OCI-LY3 (cell line): ENCODE measurements at regions not wholly inside any gene's neighbourhood (a gene's known extent, or its start where the extent isn't known, plus 50 kb on each side); places are given as distances from the start of the nearest gene placed in this dataset.

Experiments used
- H2AFZ ChIP-seq: fragments of 200-600, 300-600 bp; shearing (Covaris generic); 2 replicates; pipeline ENCODE4 v1.6.0; 2014; ENCODE audit warnings: antibody characterized with exemption, low read depth, low read length
- H3K27ac ChIP-seq: fragments of 200-600, 300-600 bp; sonication (generic); 2 replicates; pipeline ENCODE4 v1.5.1; 2014; ENCODE audit warnings: mild to moderate bottlenecking, low read length, moderate library complexity, mixed read lengths
- H3K27me3 ChIP-seq: fragments of 200-600, 300-600 bp; sonication (generic); 2 replicates; pipeline ENCODE4 v1.6.1; 2014; ENCODE audit warnings: low read depth, low read length, mixed read lengths
- H3K36me3 ChIP-seq: fragments of 200-600, 300-600 bp; sonication (generic); replicated peaks from 2 replicates; pipeline ENCODE3; 2014; ENCODE audit warnings: low read depth, low read length, mixed read lengths
- H3K4me1 ChIP-seq: fragments of 300-600, 200-600 bp; sonication (generic); 2 replicates; pipeline ENCODE4 v1.6.1; 2014; ENCODE audit warnings: low read length, mixed read lengths
- H3K4me2 ChIP-seq: fragments of 200-600, 300-600 bp; sonication (generic); 2 replicates; pipeline ENCODE4 v1.6.1; 2014; ENCODE audit warnings: low read length, mixed read lengths
- H3K4me3 ChIP-seq: fragments of 300-600, 200-600 bp; sonication (generic); 2 replicates; pipeline ENCODE4 v1.5.1; 2014; ENCODE audit warnings: antibody characterized with exemption, mild to moderate bottlenecking, low read length, moderate library complexity
- H3K79me2 ChIP-seq: fragments of 300-600, 200-600 bp; shearing (Covaris generic); 2 replicates; pipeline ENCODE4 v1.6.1; 2014; ENCODE audit warnings: mild to moderate bottlenecking, low read length, mixed read lengths
- H3K9ac ChIP-seq: fragments of 300-600, 200-600 bp; shearing (Covaris generic); 2 replicates; pipeline ENCODE4 v1.6.0; 2014; ENCODE audit warnings: mild to moderate bottlenecking, low read length, moderate library complexity
- H3K9me3 ChIP-seq: fragments of 200-600, 300-600 bp; shearing (Covaris generic); 2 replicates; pipeline ENCODE4 v1.6.1; 2014; ENCODE audit warnings: low read length, mixed read lengths; ENCODE audit not compliant: insufficient read depth
- H4K20me1 ChIP-seq: fragments of 200-600, 300-600 bp; sonication (generic); 2 replicates; pipeline ENCODE4 v1.6.1; 2016; ENCODE audit warnings: low read length, mixed read lengths; ENCODE audit not compliant: insufficient read depth
- EZH2phosphoT487 ChIP-seq: fragments of 200-600 bp; shearing (Covaris generic); IDR thresholded peaks from 2 replicates; pipeline ENCODE4 v1.6.1; 2018; ENCODE audit warnings: antibody characterized with exemption, mixed run types, low read depth
- TF ChIP-seq, protein P1 (sequence below): fragments of 200-600, 300-600 bp; sonication (generic); IDR thresholded peaks from 2 replicates; pipeline ENCODE4 v1.5.1; 2014; ENCODE audit warnings: antibody characterized with exemption, low read length, low read depth

DNA sequence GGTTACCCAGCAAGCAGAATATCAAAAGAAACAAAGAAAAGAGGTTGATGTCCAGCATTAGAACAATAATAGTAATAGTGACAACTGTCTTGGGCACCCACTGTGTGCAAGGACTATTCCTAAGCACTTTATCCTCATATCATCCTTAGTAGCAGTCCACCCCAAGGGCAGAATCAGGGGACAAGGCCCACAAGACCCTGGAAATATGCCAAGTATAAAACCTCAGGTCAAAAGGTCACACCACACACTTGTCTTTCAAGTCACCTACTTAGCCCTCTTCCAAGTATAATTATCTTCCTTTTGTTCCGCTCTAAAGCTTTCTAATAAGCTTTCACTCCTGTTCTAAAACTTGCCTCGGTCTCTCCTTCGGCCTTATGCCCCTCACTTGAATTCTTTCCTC, 124.0 kb upstream of the STT3B start:
- Histone ChIP-seq H3K27ac (no peak overlapping the region), H4K20me1 (no peaks in the 10 kb centered on the region), H2AFZ (no peak overlapping the region), H3K36me3 (no peaks in the 10 kb centered on the region), H3K9me3 (no peaks in the 10 kb centered on the region), H3K27me3 (no peaks in the 10 kb centered on the region), H3K4me2 (no peak overlapping the region), H3K4me1 (no peaks in the 10 kb centered on the region), H3K79me2 (no peaks in the 10 kb centered on the region), H3K4me3 (no peak overlapping the region), H3K9ac (no peak overlapping the region)
- TF ChIP-seq, protein P1, sequence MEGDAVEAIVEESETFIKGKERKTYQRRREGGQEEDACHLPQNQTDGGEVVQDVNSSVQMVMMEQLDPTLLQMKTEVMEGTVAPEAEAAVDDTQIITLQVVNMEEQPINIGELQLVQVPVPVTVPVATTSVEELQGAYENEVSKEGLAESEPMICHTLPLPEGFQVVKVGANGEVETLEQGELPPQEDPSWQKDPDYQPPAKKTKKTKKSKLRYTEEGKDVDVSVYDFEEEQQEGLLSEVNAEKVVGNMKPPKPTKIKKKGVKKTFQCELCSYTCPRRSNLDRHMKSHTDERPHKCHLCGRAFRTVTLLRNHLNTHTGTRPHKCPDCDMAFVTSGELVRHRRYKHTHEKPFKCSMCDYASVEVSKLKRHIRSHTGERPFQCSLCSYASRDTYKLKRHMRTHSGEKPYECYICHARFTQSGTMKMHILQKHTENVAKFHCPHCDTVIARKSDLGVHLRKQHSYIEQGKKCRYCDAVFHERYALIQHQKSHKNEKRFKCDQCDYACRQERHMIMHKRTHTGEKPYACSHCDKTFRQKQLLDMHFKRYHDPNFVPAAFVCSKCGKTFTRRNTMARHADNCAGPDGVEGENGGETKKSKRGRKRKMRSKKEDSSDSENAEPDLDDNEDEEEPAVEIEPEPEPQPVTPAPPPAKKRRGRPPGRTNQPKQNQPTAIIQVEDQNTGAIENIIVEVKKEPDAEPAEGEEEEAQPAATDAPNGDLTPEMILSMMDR = no peak
- TF ChIP-seq EZH2phosphoT487 = no peak

DNA sequence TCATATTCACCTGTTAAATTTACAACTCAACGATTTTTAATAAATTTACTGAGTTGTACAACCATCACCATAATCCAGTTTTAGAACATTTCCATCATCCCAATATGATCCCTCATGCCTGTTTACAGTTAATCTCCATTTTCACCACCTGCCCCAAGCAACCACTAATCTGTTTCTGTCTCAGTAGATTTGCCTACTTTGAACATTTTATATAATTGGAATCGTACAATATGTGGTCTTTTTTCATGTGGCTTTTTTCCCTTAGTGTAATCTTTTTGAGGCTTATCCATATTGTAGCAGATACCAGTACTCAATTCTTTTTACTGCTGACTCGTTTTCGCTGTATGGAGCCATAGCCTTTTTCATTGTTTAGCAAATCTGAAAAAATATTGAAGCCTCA, 123.3 kb upstream of the STT3B start:
- Histone ChIP-seq H3K9ac (no peak overlapping the region), H3K27ac (no peak overlapping the region), H3K4me1 (no peaks in the 10 kb centered on the region), H2AFZ (no peak overlapping the region), H4K20me1 (no peaks in the 10 kb centered on the region), H3K4me2 (no peak overlapping the region), H3K4me3 (no peak overlapping the region), H3K79me2 (no peaks in the 10 kb centered on the region), H3K36me3 (no peaks in the 10 kb centered on the region), H3K9me3 (no peaks in the 10 kb centered on the region), H3K27me3 (no peaks in the 10 kb centered on the region)
- no peak for TF ChIP-seq EZH2phosphoT487
- TF ChIP-seq, protein P1 = no peak

DNA sequence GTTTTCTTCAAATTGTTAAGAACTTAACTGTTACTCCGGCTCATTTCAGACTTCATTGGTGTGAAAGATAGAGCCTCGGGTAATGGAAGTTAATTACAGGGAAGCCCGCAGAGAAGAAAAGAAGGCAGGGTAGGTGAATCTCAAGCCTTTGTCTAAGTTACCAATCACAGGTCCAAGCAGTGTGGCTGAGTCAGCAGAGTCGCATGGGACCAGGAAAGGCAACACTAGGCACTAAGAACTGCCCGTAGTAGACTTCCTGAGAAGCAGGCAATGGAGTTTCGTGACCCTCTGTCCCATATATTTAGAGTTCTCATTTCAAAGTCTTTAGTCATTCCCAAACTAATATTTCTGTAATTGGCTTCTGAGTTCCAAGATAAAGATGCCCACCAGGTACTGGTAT, 122.9 kb upstream of the STT3B start:
- Histone ChIP-seq H3K4me2 (no peak overlapping the region), H3K9me3 (no peaks in the 10 kb centered on the region), H3K27me3 (no peaks in the 10 kb centered on the region), H3K79me2 (no peaks in the 10 kb centered on the region), H3K4me1 (no peaks in the 10 kb centered on the region), H2AFZ (no peak overlapping the region), H3K27ac (no peak overlapping the region), H3K36me3 (no peaks in the 10 kb centered on the region), H3K4me3 (no peak overlapping the region), H4K20me1 (no peaks in the 10 kb centered on the region), H3K9ac (no peak overlapping the region)
- TF ChIP-seq EZH2phosphoT487 = no peak
- TF ChIP-seq, protein P1 = no peak

DNA sequence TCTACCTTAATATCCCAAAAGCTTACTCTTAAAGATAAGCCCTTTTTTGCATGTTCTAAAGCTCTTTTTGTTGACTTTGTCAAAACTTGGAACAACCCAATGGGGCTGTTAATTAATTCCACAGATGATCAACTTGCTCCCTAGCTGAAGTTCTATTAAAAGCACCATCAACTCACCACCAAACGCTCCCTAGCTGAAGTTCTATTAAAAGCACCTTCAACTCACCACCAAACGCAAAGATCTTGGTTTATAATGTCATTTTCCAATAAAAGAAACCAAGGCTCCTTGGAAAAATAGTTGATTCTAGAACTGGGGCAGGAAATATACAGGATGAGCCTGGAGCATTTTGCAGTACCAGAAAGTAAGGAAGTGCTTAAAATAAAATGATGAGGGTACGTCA, 122.3 kb upstream of the STT3B start:
- no peaks in the 10 kb centered on the region for H3K9me3 ChIP-seq
- no peak overlapping the region for H3K4me3 ChIP-seq
- H3K27ac ChIP-seq = no peak overlapping the region
- H3K79me2 ChIP-seq = no peaks in the 10 kb centered on the region
- no peaks in the 10 kb centered on the region for H4K20me1 ChIP-seq
- H2AFZ ChIP-seq = no peak overlapping the region
- H3K27me3 ChIP-seq = no peaks in the 10 kb centered on the region
- H3K36me3 ChIP-seq = no peaks in the 10 kb centered on the region
- no peak overlapping the region for H3K9ac ChIP-seq
- no peaks in the 10 kb centered on the region for H3K4me1 ChIP-seq
- H3K4me2 ChIP-seq = no peak overlapping the region
- no peak for TF ChIP-seq EZH2phosphoT487
- TF ChIP-seq, protein P1 = no peak
